ENCODE measurements at regions not wholly inside any gene's neighbourhood (a gene's known extent, or its start where the extent isn't known, plus 50 kb on each side); places are given as distances from the start of the nearest gene placed in this dataset.

GRCh38 chr16:82224821-82225220 is 54.8 kb upstream of the MPHOSPH6 start:
- Mint-ChIP-seq H3K27me3 (peaks cover 12% of the 10 kb centered on the region), H3K4me3 (no peak overlapping the region), H3K27ac (no peak overlapping the region), H3K4me1 (ENCODE audit: unreplicated experiment) (no peaks in the 10 kb centered on the region), H3K36me3 (no peaks in the 10 kb centered on the region), H3K9me3 (no peaks in the 10 kb centered on the region)
- no peak for TF ChIP-seq CTCF (conservative IDR thresholded peaks at IDR 0.05)
- DNase-seq (ENCODE audit: extremely low spot score, unreplicated experiment) = no peak

- H3K27ac Mint-ChIP-seq = no peak overlapping the region
- no peaks in the 10 kb centered on the region for H3K4me1 Mint-ChIP-seq (ENCODE audit: unreplicated experiment)
These were observed 50.5 kb upstream of the MPHOSPH6 start for GRCh38 chr16:82220541-82220940.

More at GRCh38 chr16:82220541-82220940, 50.5 kb upstream of the MPHOSPH6 start:
- no peaks in the 10 kb centered on the region for H3K27me3 Mint-ChIP-seq
- H3K9me3 Mint-ChIP-seq = no peaks in the 10 kb centered on the region
- no peak overlapping the region for H3K4me3 Mint-ChIP-seq
- DNase-seq (ENCODE audit: extremely low spot score, unreplicated experiment) = no peak
- no peaks in the 10 kb centered on the region for H3K36me3 Mint-ChIP-seq
- no peak for TF ChIP-seq CTCF (conservative IDR thresholded peaks at IDR 0.05)

Data from type B pancreatic cell (in vitro differentiated cells).